ENCODE measurements at regions not wholly inside any gene's neighbourhood (a gene's known extent, or its start where the extent isn't known, plus 50 kb on each side); places are given as distances from the start of the nearest gene placed in this dataset.

DNA sequence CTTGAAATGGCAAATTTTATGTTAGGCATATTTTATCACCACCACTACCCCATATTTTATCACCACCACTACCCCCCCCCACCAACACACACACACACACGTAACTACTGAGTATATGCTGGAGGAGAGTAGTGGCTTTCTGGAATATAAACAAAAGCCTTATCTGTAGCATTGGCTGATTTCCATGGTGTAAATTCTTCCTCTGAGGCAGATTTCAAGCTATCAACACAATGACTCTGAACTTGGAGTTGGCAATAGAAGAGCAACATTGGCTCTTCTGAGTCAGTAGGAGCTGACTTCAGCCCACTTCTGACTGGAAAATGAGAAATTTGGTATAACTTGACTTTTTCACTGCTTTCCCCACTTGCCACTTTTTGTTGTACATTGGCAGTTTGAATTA, 143.0 kb downstream of the CAVIN4 start:
- no peaks in the 10 kb centered on the region for H3K36me3 ChIP-seq (replicated peaks; ENCODE audit: insufficient read depth, low read length)
- H3K9me2 ChIP-seq (replicated peaks; ENCODE audit: insufficient read depth, low read length): no peaks in the 10 kb centered on the region
- no peak for DNase-seq
- H3K9me3 ChIP-seq (replicated peaks; ENCODE audit: insufficient read depth, low read length): no peaks in the 10 kb centered on the region
- H3F3A ChIP-seq (ENCODE audit: insufficient read depth, low read length): no peaks in the 10 kb centered on the region
- no peak overlapping the region for H2AFZ ChIP-seq (ENCODE audit: low read length)
- no peaks in the 10 kb centered on the region for H3K4me1 ChIP-seq (ENCODE audit: low read length)
- no peaks in the 10 kb centered on the region for H3K79me2 ChIP-seq (ENCODE audit: low read length)
- no peaks in the 10 kb centered on the region for H4K20me1 ChIP-seq (ENCODE audit: insufficient read depth, low read length)
- no peak overlapping the region for H3K27ac ChIP-seq (ENCODE audit: low read length)
- no peak overlapping the region for H3K9ac ChIP-seq (ENCODE audit: low read length)
- H3K4me3 ChIP-seq (ENCODE audit: low read length): no peak overlapping the region
- H3K27me3 ChIP-seq (replicated peaks; ENCODE audit: insufficient read depth, low read length): no peaks in the 10 kb centered on the region
- H3K4me2 ChIP-seq (ENCODE audit: low read depth, low read length): no peak overlapping the region
- no peak for TF ChIP-seq EZH2 (optimal IDR thresholded peaks at IDR 0.05; ENCODE audit: low read depth, low read length)
- TF ChIP-seq, protein P1, sequence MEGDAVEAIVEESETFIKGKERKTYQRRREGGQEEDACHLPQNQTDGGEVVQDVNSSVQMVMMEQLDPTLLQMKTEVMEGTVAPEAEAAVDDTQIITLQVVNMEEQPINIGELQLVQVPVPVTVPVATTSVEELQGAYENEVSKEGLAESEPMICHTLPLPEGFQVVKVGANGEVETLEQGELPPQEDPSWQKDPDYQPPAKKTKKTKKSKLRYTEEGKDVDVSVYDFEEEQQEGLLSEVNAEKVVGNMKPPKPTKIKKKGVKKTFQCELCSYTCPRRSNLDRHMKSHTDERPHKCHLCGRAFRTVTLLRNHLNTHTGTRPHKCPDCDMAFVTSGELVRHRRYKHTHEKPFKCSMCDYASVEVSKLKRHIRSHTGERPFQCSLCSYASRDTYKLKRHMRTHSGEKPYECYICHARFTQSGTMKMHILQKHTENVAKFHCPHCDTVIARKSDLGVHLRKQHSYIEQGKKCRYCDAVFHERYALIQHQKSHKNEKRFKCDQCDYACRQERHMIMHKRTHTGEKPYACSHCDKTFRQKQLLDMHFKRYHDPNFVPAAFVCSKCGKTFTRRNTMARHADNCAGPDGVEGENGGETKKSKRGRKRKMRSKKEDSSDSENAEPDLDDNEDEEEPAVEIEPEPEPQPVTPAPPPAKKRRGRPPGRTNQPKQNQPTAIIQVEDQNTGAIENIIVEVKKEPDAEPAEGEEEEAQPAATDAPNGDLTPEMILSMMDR (IDR thresholded peaks at IDR 0.05; ENCODE audit: low read length): no peak
- no peak for TF ChIP-seq EZH2phosphoT487 (IDR thresholded peaks at IDR 0.05; ENCODE audit: low read length)

GRCh38 chr9:100724886-100725285, 147.0 kb downstream of the CAVIN4 start:
- Histone ChIP-seq H3K9ac (ENCODE audit: low read length) (no peak overlapping the region), H3K4me1 (ENCODE audit: low read length) (no peaks in the 10 kb centered on the region), H3K9me3 (replicated peaks; ENCODE audit: insufficient read depth, low read length) (no peaks in the 10 kb centered on the region), H3K27ac (ENCODE audit: low read length) (no peak overlapping the region), H3K79me2 (ENCODE audit: low read length) (no peaks in the 10 kb centered on the region), H2AFZ (ENCODE audit: low read length) (no peak overlapping the region), H3K4me3 (ENCODE audit: low read length) (no peak overlapping the region), H3K36me3 (replicated peaks; ENCODE audit: insufficient read depth, low read length) (no peaks in the 10 kb centered on the region), H3K4me2 (ENCODE audit: low read depth, low read length) (no peak overlapping the region), H4K20me1 (ENCODE audit: insufficient read depth, low read length) (no peaks in the 10 kb centered on the region), H3F3A (ENCODE audit: insufficient read depth, low read length) (no peaks in the 10 kb centered on the region), H3K27me3 (replicated peaks; ENCODE audit: insufficient read depth, low read length) (no peaks in the 10 kb centered on the region), H3K9me2 (replicated peaks; ENCODE audit: insufficient read depth, low read length) (no peaks in the 10 kb centered on the region)
- DNase-seq: no peak
- TF ChIP-seq EZH2phosphoT487 (IDR thresholded peaks at IDR 0.05; ENCODE audit: low read length) (no peak), EZH2 (optimal IDR thresholded peaks at IDR 0.05; ENCODE audit: low read depth, low read length) (no peak)
- TF ChIP-seq, protein P1 (IDR thresholded peaks at IDR 0.05; ENCODE audit: low read length): no peak

GRCh38 chr9:100725371-100725770, 147.5 kb downstream of the CAVIN4 start:
- Histone ChIP-seq H3K9me2 (replicated peaks; ENCODE audit: insufficient read depth, low read length) (no peaks in the 10 kb centered on the region), H2AFZ (ENCODE audit: low read length) (no peak overlapping the region), H3K9ac (ENCODE audit: low read length) (no peak overlapping the region), H3K36me3 (replicated peaks; ENCODE audit: insufficient read depth, low read length) (no peaks in the 10 kb centered on the region), H3K27me3 (replicated peaks; ENCODE audit: insufficient read depth, low read length) (no peaks in the 10 kb centered on the region), H3K4me2 (ENCODE audit: low read depth, low read length) (no peak overlapping the region), H3F3A (ENCODE audit: insufficient read depth, low read length) (no peaks in the 10 kb centered on the region), H3K9me3 (replicated peaks; ENCODE audit: insufficient read depth, low read length) (no peaks in the 10 kb centered on the region), H3K4me1 (ENCODE audit: low read length) (no peaks in the 10 kb centered on the region), H3K27ac (ENCODE audit: low read length) (no peak overlapping the region), H3K79me2 (ENCODE audit: low read length) (no peaks in the 10 kb centered on the region), H3K4me3 (ENCODE audit: low read length) (no peak overlapping the region), H4K20me1 (ENCODE audit: insufficient read depth, low read length) (no peaks in the 10 kb centered on the region)
- TF ChIP-seq EZH2 (optimal IDR thresholded peaks at IDR 0.05; ENCODE audit: low read depth, low read length) (no peak), EZH2phosphoT487 (IDR thresholded peaks at IDR 0.05; ENCODE audit: low read length) (no peak)
- TF ChIP-seq, protein P1 (IDR thresholded peaks at IDR 0.05; ENCODE audit: low read length): no peak
- no peak for DNase-seq
